ENCODE measurements at regions not wholly inside any gene's neighbourhood (a gene's known extent, or its start where the extent isn't known, plus 50 kb on each side); places are given as distances from the start of the nearest gene placed in this dataset.

DNA sequence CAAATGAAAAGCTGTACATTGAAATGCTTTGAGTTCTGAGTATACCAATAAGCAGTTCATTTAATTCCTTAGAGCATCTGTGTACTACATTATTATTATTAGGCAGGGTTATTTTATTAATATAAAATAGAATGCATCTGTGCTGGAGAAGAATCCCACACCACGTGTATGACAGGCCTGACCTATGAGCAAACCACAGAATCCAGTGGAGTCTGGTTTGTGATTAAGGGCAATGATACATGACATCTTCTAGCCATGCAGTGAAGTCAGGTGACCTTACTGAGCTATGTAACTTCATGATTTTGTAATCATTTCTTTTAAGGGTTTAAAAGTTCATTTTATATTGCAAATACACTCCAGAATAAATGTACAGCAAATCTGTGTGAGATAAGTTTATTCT is 1165.0 kb upstream of the TENM3 start:
- Histone ChIP-seq H3K9me3 (no peaks in the 10 kb centered on the region), H3K36me3 (ENCODE audit: control insufficient read depth, insufficient read depth, low read length) (no peaks in the 10 kb centered on the region), H3K27me3 (replicated peaks; ENCODE audit: control insufficient read depth, insufficient read depth, low read length) (no peaks in the 10 kb centered on the region), H3K4me1 (no peaks in the 10 kb centered on the region), H3K4me3 (ENCODE audit: low read depth, low read length) (no peak overlapping the region)
- CTCF ChIA-PET: no interaction called here
- TF ChIP-seq, protein P1, sequence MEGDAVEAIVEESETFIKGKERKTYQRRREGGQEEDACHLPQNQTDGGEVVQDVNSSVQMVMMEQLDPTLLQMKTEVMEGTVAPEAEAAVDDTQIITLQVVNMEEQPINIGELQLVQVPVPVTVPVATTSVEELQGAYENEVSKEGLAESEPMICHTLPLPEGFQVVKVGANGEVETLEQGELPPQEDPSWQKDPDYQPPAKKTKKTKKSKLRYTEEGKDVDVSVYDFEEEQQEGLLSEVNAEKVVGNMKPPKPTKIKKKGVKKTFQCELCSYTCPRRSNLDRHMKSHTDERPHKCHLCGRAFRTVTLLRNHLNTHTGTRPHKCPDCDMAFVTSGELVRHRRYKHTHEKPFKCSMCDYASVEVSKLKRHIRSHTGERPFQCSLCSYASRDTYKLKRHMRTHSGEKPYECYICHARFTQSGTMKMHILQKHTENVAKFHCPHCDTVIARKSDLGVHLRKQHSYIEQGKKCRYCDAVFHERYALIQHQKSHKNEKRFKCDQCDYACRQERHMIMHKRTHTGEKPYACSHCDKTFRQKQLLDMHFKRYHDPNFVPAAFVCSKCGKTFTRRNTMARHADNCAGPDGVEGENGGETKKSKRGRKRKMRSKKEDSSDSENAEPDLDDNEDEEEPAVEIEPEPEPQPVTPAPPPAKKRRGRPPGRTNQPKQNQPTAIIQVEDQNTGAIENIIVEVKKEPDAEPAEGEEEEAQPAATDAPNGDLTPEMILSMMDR (IDR thresholded peaks at IDR 0.05; ENCODE audit: insufficient read depth in 1 of 2, low read depth in 1 of 2, low read length in 1 of 2, severe bottlenecking in 1 of 2, unreplicated experiment in 1 of 2): no peak
- DNase-seq: no peak
- Mint-ChIP-seq H3K4me1 (ENCODE audit: low read depth, unreplicated experiment) (no peaks in the 10 kb centered on the region), H3K27me3 (ENCODE audit: insufficient read depth, unreplicated experiment) (no peaks in the 10 kb centered on the region), H3K36me3 (ENCODE audit: insufficient read depth, unreplicated experiment) (no peaks in the 10 kb centered on the region), H3K4me3 (ENCODE audit: unreplicated experiment) (no peak overlapping the region), H3K9me3 (ENCODE audit: unreplicated experiment) (no peaks in the 10 kb centered on the region), H3K27ac (ENCODE audit: unreplicated experiment) (no peak overlapping the region)
- POLR2A ChIA-PET: no interaction called here
- BruUV-seq (replicated peaks): no TSS peak
- intact Hi-C loops (cut with micrococcal nuclease; ENCODE audit: unreplicated experiment): no loop called here

DNA sequence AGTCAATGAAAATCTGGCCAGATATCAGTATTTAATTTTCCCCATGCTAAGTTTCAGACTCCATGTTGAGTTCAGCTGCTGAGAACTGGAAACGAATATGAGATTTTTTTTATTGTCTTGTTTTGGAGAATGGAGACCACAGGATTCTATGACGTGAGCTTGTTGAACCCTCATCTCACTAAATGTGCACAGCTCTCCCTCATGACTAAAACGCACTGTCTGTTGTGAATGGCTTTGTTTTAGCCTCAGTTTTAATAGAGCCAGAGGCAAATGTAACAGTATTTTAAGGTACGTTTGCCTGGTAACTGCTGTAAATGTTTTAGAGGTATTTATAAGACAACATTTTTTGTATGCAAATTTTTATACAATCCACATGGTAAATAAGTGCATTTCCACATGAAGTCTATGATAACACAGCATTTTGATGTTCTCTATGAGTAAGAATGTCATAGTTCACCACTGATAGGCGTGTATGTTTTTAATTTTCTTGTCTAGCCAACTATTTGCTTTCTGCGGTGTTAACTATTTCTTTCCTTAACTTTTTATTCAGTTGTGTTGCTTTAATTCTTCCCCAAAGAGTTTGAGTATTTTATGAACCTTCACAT is 1159.3 kb upstream of the TENM3 start:
- Mint-ChIP-seq H3K4me3 (ENCODE audit: unreplicated experiment) (no peak overlapping the region), H3K27ac (ENCODE audit: unreplicated experiment) (no peak overlapping the region), H3K9me3 (ENCODE audit: unreplicated experiment) (peaks cover 2% of the 10 kb centered on the region), H3K4me1 (ENCODE audit: low read depth, unreplicated experiment) (no peaks in the 10 kb centered on the region), H3K36me3 (ENCODE audit: insufficient read depth, unreplicated experiment) (no peaks in the 10 kb centered on the region), H3K27me3 (ENCODE audit: insufficient read depth, unreplicated experiment) (no peaks in the 10 kb centered on the region)
- POLR2A ChIA-PET: no interaction called here
- H3K9me3 ChIP-seq: no peaks in the 10 kb centered on the region
- no peak overlapping the region for H3K4me3 ChIP-seq (ENCODE audit: low read depth, low read length)
- TF ChIP-seq, protein P1 (IDR thresholded peaks at IDR 0.05; ENCODE audit: insufficient read depth in 1 of 2, low read depth in 1 of 2, low read length in 1 of 2, severe bottlenecking in 1 of 2, unreplicated experiment in 1 of 2): no peak
- DNase-seq: no peak
- no peaks in the 10 kb centered on the region for H3K27me3 ChIP-seq (replicated peaks; ENCODE audit: control insufficient read depth, insufficient read depth, low read length)
- H3K36me3 ChIP-seq (ENCODE audit: control insufficient read depth, insufficient read depth, low read length): no peaks in the 10 kb centered on the region
- no peaks in the 10 kb centered on the region for H3K4me1 ChIP-seq
- CTCF ChIA-PET: interaction anchor here (0.6 kb wide), 1 partner anchor 175 kb away, joined by 3 read pairs; no protein-coding TSS in a partner anchor
- intact Hi-C loops (cut with micrococcal nuclease; ENCODE audit: unreplicated experiment): no loop called here
- BruUV-seq (replicated peaks): no TSS peak

DNA sequence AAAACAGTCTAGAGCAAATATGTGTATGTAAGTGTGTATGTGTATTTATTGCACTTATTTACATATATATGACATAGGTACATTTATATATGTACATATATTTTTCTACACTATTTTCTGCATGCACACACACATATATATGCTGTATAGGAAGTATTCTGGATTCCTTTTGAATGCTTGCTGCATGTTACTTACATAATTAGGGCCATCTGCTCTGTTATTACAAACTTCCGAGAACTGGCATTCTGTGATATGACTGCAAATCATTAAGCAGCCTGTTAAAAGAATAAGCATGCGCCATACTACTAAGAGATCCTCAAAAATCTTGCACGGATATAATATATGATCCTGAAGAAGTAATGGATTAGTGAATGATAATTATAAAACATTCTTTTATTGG is 1157.6 kb upstream of the TENM3 start:
- H3K27me3 ChIP-seq (replicated peaks; ENCODE audit: control insufficient read depth, insufficient read depth, low read length): no peaks in the 10 kb centered on the region
- intact Hi-C loops (cut with micrococcal nuclease; ENCODE audit: unreplicated experiment): no loop called here
- H3K9me3 ChIP-seq: no peaks in the 10 kb centered on the region
- no peaks in the 10 kb centered on the region for H3K4me1 Mint-ChIP-seq (ENCODE audit: low read depth, unreplicated experiment)
- no peaks in the 10 kb centered on the region for H3K36me3 ChIP-seq (ENCODE audit: control insufficient read depth, insufficient read depth, low read length)
- BruUV-seq (replicated peaks): no TSS peak
- peaks cover 10% of the 10 kb centered on the region for H3K9me3 Mint-ChIP-seq (ENCODE audit: unreplicated experiment)
- H3K27ac Mint-ChIP-seq (ENCODE audit: unreplicated experiment): no peak overlapping the region
- H3K36me3 Mint-ChIP-seq (ENCODE audit: insufficient read depth, unreplicated experiment): no peaks in the 10 kb centered on the region
- no peak overlapping the region for H3K4me3 ChIP-seq (ENCODE audit: low read depth, low read length)
- TF ChIP-seq, protein P1 (IDR thresholded peaks at IDR 0.05; ENCODE audit: insufficient read depth in 1 of 2, low read depth in 1 of 2, low read length in 1 of 2, severe bottlenecking in 1 of 2, unreplicated experiment in 1 of 2): no peak
- CTCF ChIA-PET: no interaction called here
- H3K27me3 Mint-ChIP-seq (ENCODE audit: insufficient read depth, unreplicated experiment): peaks cover 3% of the 10 kb centered on the region
- H3K4me3 Mint-ChIP-seq (ENCODE audit: unreplicated experiment): no peak overlapping the region
- no peaks in the 10 kb centered on the region for H3K4me1 ChIP-seq
- no peak for DNase-seq
- POLR2A ChIA-PET: no interaction called here

Measured in Caco-2 (cell line).